Osteocyte (in vitro differentiated cells): ENCODE measurements at regions not wholly inside any gene's neighbourhood (a gene's known extent, or its start where the extent isn't known, plus 50 kb on each side); places are given as distances from the start of the nearest gene placed in this dataset.

Experiments
- DNase-seq: peaks from one replicate; pipeline ENCODE4 v3.0.0; 2021; ENCODE audit warnings: mixed read lengths; ENCODE audit not compliant: unreplicated experiment; ENCODE audit errors: extremely low spot score
- H3K27ac Mint-ChIP-seq: one replicate; pipeline ENCODE4 v1.8.0; 2021; ENCODE audit warnings: mild to moderate bottlenecking, mixed read lengths; ENCODE audit not compliant: unreplicated experiment
- H3K27me3 Mint-ChIP-seq: one replicate; pipeline ENCODE4 v1.8.0; 2021; ENCODE audit warnings: mixed read lengths; ENCODE audit not compliant: unreplicated experiment
- H3K36me3 Mint-ChIP-seq: one replicate; pipeline ENCODE4 v1.8.0; 2021; ENCODE audit warnings: mixed read lengths; ENCODE audit not compliant: unreplicated experiment
- H3K4me1 Mint-ChIP-seq: one replicate; pipeline ENCODE4 v1.8.0; 2021; ENCODE audit warnings: mixed read lengths; ENCODE audit not compliant: unreplicated experiment
- H3K4me3 Mint-ChIP-seq: one replicate; pipeline ENCODE4 v1.8.0; 2021; ENCODE audit warnings: mild to moderate bottlenecking, moderate library complexity, mixed read lengths; ENCODE audit not compliant: unreplicated experiment
- H3K9me3 Mint-ChIP-seq: one replicate; pipeline ENCODE4 v1.8.0; 2021; ENCODE audit warnings: mixed read lengths; ENCODE audit not compliant: unreplicated experiment
- CTCF ChIP-seq: fragments of 200-600 bp; sonication (generic); IDR thresholded peaks from 2 replicates; pipeline ENCODE4 v1.5.0; 2021; ENCODE audit warnings: antibody characterized with exemption, mild to moderate bottlenecking, moderate library complexity

GRCh38 chr3:127062926-127063325 lies 80.0 kb downstream of the PLXNA1 start:
- no peak overlapping the region for H3K4me3 Mint-ChIP-seq
- H3K27ac Mint-ChIP-seq, result no peak overlapping the region
- H3K4me1 Mint-ChIP-seq, result no peaks in the 10 kb centered on the region
- no peak for DNase-seq
- no peaks in the 10 kb centered on the region for H3K36me3 Mint-ChIP-seq
- peaks cover 38% of the 10 kb centered on the region for H3K27me3 Mint-ChIP-seq
- peaks cover 7% of the 10 kb centered on the region for H3K9me3 Mint-ChIP-seq
- no peak for TF ChIP-seq CTCF

GRCh38 chr3:127063916-127064315 lies 81.0 kb downstream of the PLXNA1 start:
- no peaks in the 10 kb centered on the region for H3K4me1 Mint-ChIP-seq
- no peak for TF ChIP-seq CTCF
- H3K36me3 Mint-ChIP-seq, result no peaks in the 10 kb centered on the region
- H3K27me3 Mint-ChIP-seq, result peaks cover 34% of the 10 kb centered on the region
- no peak overlapping the region for H3K27ac Mint-ChIP-seq
- no peak overlapping the region for H3K4me3 Mint-ChIP-seq
- no peak for DNase-seq
- peaks cover 7% of the 10 kb centered on the region for H3K9me3 Mint-ChIP-seq

GRCh38 chr3:127064391-127065137 lies 81.6 kb downstream of the PLXNA1 start:
- TF ChIP-seq CTCF, result no peak
- H3K27me3 Mint-ChIP-seq, result peaks cover 35% of the 10 kb centered on the region
- H3K4me1 Mint-ChIP-seq, result no peaks in the 10 kb centered on the region
- no peak for DNase-seq
- peaks cover 7% of the 10 kb centered on the region for H3K9me3 Mint-ChIP-seq
- H3K27ac Mint-ChIP-seq, result no peak overlapping the region
- H3K4me3 Mint-ChIP-seq, result no peak overlapping the region
- H3K36me3 Mint-ChIP-seq, result no peaks in the 10 kb centered on the region

- Mint-ChIP-seq H3K9me3 (peaks cover 2% of the 10 kb centered on the region), H3K4me1 (no peaks in the 10 kb centered on the region), H3K4me3 (no peak overlapping the region), H3K36me3 (no peaks in the 10 kb centered on the region), H3K27me3 (peaks cover 30% of the 10 kb centered on the region), H3K27ac (no peak overlapping the region)
- TF ChIP-seq CTCF, result no peak
- DNase-seq, result no peak
Measured at GRCh38 chr3:127065138-127065427, 82.2 kb downstream of the PLXNA1 start.

- Mint-ChIP-seq H3K27me3 (peaks cover 26% of the 10 kb centered on the region), H3K9me3 (no peaks in the 10 kb centered on the region), H3K36me3 (no peaks in the 10 kb centered on the region), H3K27ac (no peak overlapping the region), H3K4me3 (no peak overlapping the region), H3K4me1 (no peaks in the 10 kb centered on the region)
- no peak for TF ChIP-seq CTCF
- DNase-seq, result no peak
Measured at GRCh38 chr3:127065561-127066290, 82.8 kb downstream of the PLXNA1 start.
